ENCODE measurements at regions not wholly inside any gene's neighbourhood (a gene's known extent, or its start where the extent isn't known, plus 50 kb on each side); places are given as distances from the start of the nearest gene placed in this dataset.

GRCh38 chr9:118734696-118735095 lies 634.5 kb downstream of the BRINP1 start:
- Histone ChIP-seq H4K20me1 (ENCODE audit: insufficient read depth, low read length, poor library complexity, severe bottlenecking) (no peaks in the 10 kb centered on the region), H3K27me3 (ENCODE audit: insufficient read depth, low read length, poor library complexity, severe bottlenecking) (no peaks in the 10 kb centered on the region), H3K79me2 (ENCODE audit: insufficient read depth, low read length) (no peaks in the 10 kb centered on the region), H3F3A (ENCODE audit: low read depth) (no peaks in the 10 kb centered on the region), H3K9me2 (replicated peaks; ENCODE audit: low read depth, low read length) (no peaks in the 10 kb centered on the region), H3K4me1 (ENCODE audit: insufficient read depth, low read length, poor library complexity, severe bottlenecking) (no peaks in the 10 kb centered on the region), H3K4me2 (ENCODE audit: low read depth, low read length, poor library complexity, severe bottlenecking) (no peak overlapping the region), H2AFZ (ENCODE audit: low read length) (no peak overlapping the region), H3K36me3 (ENCODE audit: insufficient read depth, low read length) (no peaks in the 10 kb centered on the region), H3K9ac (ENCODE audit: low read depth, low read length, poor library complexity, severe bottlenecking) (no peak overlapping the region), H3K4me3 (ENCODE audit: low read length, poor library complexity, severe bottlenecking) (no peak overlapping the region), H3K9me3 (ENCODE audit: insufficient read depth, low read depth, low read length) (0 out of 2 replicates have a peak, but pooled peaks cover 5% of the 10 kb centered on the region)
- TF ChIP-seq EZH2phosphoT487 (IDR thresholded peaks at IDR 0.05; ENCODE audit: borderline replicate concordance): no peak
- TF ChIP-seq, protein P1, sequence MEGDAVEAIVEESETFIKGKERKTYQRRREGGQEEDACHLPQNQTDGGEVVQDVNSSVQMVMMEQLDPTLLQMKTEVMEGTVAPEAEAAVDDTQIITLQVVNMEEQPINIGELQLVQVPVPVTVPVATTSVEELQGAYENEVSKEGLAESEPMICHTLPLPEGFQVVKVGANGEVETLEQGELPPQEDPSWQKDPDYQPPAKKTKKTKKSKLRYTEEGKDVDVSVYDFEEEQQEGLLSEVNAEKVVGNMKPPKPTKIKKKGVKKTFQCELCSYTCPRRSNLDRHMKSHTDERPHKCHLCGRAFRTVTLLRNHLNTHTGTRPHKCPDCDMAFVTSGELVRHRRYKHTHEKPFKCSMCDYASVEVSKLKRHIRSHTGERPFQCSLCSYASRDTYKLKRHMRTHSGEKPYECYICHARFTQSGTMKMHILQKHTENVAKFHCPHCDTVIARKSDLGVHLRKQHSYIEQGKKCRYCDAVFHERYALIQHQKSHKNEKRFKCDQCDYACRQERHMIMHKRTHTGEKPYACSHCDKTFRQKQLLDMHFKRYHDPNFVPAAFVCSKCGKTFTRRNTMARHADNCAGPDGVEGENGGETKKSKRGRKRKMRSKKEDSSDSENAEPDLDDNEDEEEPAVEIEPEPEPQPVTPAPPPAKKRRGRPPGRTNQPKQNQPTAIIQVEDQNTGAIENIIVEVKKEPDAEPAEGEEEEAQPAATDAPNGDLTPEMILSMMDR (conservative IDR thresholded peaks at IDR 0.05; ENCODE audit: low read length): no peak

GRCh38 chr9:118736406-118736805 lies 632.8 kb downstream of the BRINP1 start:
- H3K36me3 ChIP-seq (ENCODE audit: insufficient read depth, low read length): no peaks in the 10 kb centered on the region
- H3K4me2 ChIP-seq (ENCODE audit: low read depth, low read length, poor library complexity, severe bottlenecking): no peak overlapping the region
- H2AFZ ChIP-seq (ENCODE audit: low read length): no peak overlapping the region
- TF ChIP-seq EZH2phosphoT487 (IDR thresholded peaks at IDR 0.05; ENCODE audit: borderline replicate concordance): no peak
- TF ChIP-seq, protein P1 (conservative IDR thresholded peaks at IDR 0.05; ENCODE audit: low read length): no peak
- no peaks in the 10 kb centered on the region for H3K4me1 ChIP-seq (ENCODE audit: insufficient read depth, low read length, poor library complexity, severe bottlenecking)
- no peaks in the 10 kb centered on the region for H3K27me3 ChIP-seq (ENCODE audit: insufficient read depth, low read length, poor library complexity, severe bottlenecking)
- H3K9ac ChIP-seq (ENCODE audit: low read depth, low read length, poor library complexity, severe bottlenecking): no peak overlapping the region
- no peaks in the 10 kb centered on the region for H3K79me2 ChIP-seq (ENCODE audit: insufficient read depth, low read length)
- no peaks in the 10 kb centered on the region for H4K20me1 ChIP-seq (ENCODE audit: insufficient read depth, low read length, poor library complexity, severe bottlenecking)
- H3K9me2 ChIP-seq (replicated peaks; ENCODE audit: low read depth, low read length): no peaks in the 10 kb centered on the region
- no peak overlapping the region for H3K4me3 ChIP-seq (ENCODE audit: low read length, poor library complexity, severe bottlenecking)
- H3K9me3 ChIP-seq (ENCODE audit: insufficient read depth, low read depth, low read length): 0 out of 2 replicates have a peak, but pooled peaks cover 5% of the 10 kb centered on the region
- H3F3A ChIP-seq (ENCODE audit: low read depth): no peaks in the 10 kb centered on the region

DNA sequence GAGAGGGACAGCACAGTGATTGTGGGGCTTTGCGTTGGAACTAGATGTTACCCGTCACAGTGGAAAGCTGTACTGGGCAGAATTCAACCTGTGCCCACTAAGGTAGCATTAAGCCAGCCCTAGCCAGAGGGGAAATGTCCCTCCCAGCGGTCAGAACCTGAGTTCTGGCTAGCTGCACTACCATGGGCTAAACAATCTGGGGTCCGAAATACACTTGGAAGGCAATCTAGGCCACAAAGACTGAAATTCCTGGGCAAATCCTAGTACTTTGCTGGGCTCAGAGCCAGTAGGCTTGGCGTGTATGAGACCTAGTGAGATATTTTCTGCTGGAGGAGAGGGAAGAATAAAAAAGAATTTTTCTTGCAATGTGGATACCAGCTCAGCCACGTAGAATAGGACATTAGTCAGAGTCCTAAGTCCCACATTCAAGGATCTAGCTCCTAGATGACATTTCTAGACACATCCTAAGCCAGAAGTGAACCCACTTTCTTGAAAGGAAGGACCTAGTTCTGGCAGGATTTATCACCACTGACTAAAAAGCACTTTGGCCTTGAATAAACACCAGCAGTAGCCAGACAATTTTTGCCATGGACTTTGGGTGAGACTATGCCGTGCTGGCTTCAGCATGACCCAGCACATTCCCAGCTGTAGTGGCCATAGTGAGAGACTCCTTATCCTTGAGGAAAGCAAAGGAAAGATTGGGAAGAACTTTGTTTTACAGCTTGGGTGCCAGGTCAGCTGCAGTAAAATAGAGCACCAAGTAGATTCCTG lies 618.0 kb downstream of the BRINP1 start:
- H3K27me3 ChIP-seq (ENCODE audit: insufficient read depth, low read length, poor library complexity, severe bottlenecking): no peaks in the 10 kb centered on the region
- no peaks in the 10 kb centered on the region for H3K4me1 ChIP-seq (ENCODE audit: insufficient read depth, low read length, poor library complexity, severe bottlenecking)
- TF ChIP-seq, protein P1 (conservative IDR thresholded peaks at IDR 0.05; ENCODE audit: low read length): no peak
- no peak for TF ChIP-seq EZH2phosphoT487 (IDR thresholded peaks at IDR 0.05; ENCODE audit: borderline replicate concordance)
- H3K4me2 ChIP-seq (ENCODE audit: low read depth, low read length, poor library complexity, severe bottlenecking): no peak overlapping the region
- no peak overlapping the region for H2AFZ ChIP-seq (ENCODE audit: low read length)
- no peak overlapping the region for H3K4me3 ChIP-seq (ENCODE audit: low read length, poor library complexity, severe bottlenecking)
- no peaks in the 10 kb centered on the region for H3K36me3 ChIP-seq (ENCODE audit: insufficient read depth, low read length)
- H3K79me2 ChIP-seq (ENCODE audit: insufficient read depth, low read length): no peaks in the 10 kb centered on the region
- peaks cover 4% of the 10 kb centered on the region; the same call in 1 of the 2 replicates for H3K9me3 ChIP-seq (ENCODE audit: insufficient read depth, low read depth, low read length)
- H3K9ac ChIP-seq (ENCODE audit: low read depth, low read length, poor library complexity, severe bottlenecking): no peak overlapping the region
- H4K20me1 ChIP-seq (ENCODE audit: insufficient read depth, low read length, poor library complexity, severe bottlenecking): no peaks in the 10 kb centered on the region
- no peaks in the 10 kb centered on the region for H3F3A ChIP-seq (ENCODE audit: low read depth)
- no peaks in the 10 kb centered on the region for H3K9me2 ChIP-seq (replicated peaks; ENCODE audit: low read depth, low read length)
